GM23338 (cell line): ENCODE measurements at regions not wholly inside any gene's neighbourhood (a gene's known extent, or its start where the extent isn't known, plus 50 kb on each side); places are given as distances from the start of the nearest gene placed in this dataset.

ENCODE experiments used
- EZH2 ChIP-seq: fragments of 200-600 bp; sonication (generic); IDR thresholded peaks from one replicate; pipeline ENCODE4 v1.8.0; 2017; ENCODE audit warnings: antibody characterized with exemption, mild to moderate bottlenecking, low read depth; ENCODE audit not compliant: unreplicated experiment
- EZH2phosphoT487 ChIP-seq: fragments of 200-600 bp; sonication (generic); IDR thresholded peaks from one replicate; pipeline ENCODE4 v1.8.1; 2018; ENCODE audit warnings: antibody characterized with exemption; ENCODE audit not compliant: unreplicated experiment
- JUNB ChIP-seq: IDR thresholded peaks from one replicate; pipeline ENCODE4 v1.6.1; 2016; ENCODE audit warnings: antibody characterized with exemption; ENCODE audit not compliant: unreplicated experiment
- POLR2AphosphoS5 ChIP-seq: IDR thresholded peaks from 2 replicates; pipeline ENCODE4 v1.6.1; 2016; ENCODE audit warnings: antibody characterized with exemption, low read depth
- STAT1 ChIP-seq: IDR thresholded peaks from one replicate; pipeline ENCODE4 v1.6.1; 2016; ENCODE audit warnings: antibody characterized with exemption; ENCODE audit not compliant: unreplicated experiment
- ZNF331 ChIP-seq: fragments of 250-450 bp; sonication (Bioruptor Pico); IDR thresholded peaks from 2 replicates; pipeline ENCODE4 v1.5.0; 2020; ENCODE audit warnings: low read depth, mild to moderate bottlenecking, moderate library complexity
- TF ChIP-seq, protein P1 (sequence below), 2 experiments: fragments of 200-600 bp in 1 of 2; sonication (generic) in 1 of 2; conservative IDR thresholded peaks; 2 replicates each; pipeline versions ENCODE4 v1.5.1 to v1.6.1; 2016 to 2017; ENCODE audit warnings: antibody characterized with exemption in 2 of 2, low read depth in 2 of 2, mild to moderate bottlenecking in 2 of 2, moderate library complexity in 1 of 2
- TF ChIP-seq, protein P2 (sequence below): IDR thresholded peaks from one replicate; pipeline ENCODE4 v1.6.1; 2018; ENCODE audit warnings: antibody characterized with exemption; ENCODE audit not compliant: unreplicated experiment

DNA sequence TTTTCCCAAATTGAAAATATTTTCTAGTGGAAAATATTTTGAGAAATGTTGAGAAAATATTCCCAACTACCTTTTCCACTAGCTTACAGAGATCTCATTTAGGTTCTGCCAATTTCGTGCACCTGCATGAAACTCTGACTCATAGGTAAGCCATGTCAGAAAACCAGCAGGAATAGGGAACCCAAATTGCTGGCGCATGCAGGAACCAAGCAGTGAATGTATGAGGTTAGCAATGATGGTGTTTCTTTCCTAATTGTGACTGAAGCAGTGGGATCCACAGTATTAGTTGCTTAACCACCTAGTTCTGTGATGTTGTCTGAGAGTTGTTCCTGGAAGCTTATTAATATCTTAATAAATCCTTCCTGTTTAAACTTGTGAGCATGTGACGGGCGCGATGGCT lies 381.0 kb upstream of the TRAM1L1 start:
- TF ChIP-seq, protein P1, sequence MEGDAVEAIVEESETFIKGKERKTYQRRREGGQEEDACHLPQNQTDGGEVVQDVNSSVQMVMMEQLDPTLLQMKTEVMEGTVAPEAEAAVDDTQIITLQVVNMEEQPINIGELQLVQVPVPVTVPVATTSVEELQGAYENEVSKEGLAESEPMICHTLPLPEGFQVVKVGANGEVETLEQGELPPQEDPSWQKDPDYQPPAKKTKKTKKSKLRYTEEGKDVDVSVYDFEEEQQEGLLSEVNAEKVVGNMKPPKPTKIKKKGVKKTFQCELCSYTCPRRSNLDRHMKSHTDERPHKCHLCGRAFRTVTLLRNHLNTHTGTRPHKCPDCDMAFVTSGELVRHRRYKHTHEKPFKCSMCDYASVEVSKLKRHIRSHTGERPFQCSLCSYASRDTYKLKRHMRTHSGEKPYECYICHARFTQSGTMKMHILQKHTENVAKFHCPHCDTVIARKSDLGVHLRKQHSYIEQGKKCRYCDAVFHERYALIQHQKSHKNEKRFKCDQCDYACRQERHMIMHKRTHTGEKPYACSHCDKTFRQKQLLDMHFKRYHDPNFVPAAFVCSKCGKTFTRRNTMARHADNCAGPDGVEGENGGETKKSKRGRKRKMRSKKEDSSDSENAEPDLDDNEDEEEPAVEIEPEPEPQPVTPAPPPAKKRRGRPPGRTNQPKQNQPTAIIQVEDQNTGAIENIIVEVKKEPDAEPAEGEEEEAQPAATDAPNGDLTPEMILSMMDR (conservative IDR thresholded peaks at IDR 0.05; ENCODE audit: low read depth in 2 of 2) = no peak
- TF ChIP-seq EZH2phosphoT487 (no peak), STAT1 (no peak), ZNF331 (no peak), EZH2 (no peak), POLR2AphosphoS5 (no peak), JUNB (no peak)
- TF ChIP-seq, protein P2, sequence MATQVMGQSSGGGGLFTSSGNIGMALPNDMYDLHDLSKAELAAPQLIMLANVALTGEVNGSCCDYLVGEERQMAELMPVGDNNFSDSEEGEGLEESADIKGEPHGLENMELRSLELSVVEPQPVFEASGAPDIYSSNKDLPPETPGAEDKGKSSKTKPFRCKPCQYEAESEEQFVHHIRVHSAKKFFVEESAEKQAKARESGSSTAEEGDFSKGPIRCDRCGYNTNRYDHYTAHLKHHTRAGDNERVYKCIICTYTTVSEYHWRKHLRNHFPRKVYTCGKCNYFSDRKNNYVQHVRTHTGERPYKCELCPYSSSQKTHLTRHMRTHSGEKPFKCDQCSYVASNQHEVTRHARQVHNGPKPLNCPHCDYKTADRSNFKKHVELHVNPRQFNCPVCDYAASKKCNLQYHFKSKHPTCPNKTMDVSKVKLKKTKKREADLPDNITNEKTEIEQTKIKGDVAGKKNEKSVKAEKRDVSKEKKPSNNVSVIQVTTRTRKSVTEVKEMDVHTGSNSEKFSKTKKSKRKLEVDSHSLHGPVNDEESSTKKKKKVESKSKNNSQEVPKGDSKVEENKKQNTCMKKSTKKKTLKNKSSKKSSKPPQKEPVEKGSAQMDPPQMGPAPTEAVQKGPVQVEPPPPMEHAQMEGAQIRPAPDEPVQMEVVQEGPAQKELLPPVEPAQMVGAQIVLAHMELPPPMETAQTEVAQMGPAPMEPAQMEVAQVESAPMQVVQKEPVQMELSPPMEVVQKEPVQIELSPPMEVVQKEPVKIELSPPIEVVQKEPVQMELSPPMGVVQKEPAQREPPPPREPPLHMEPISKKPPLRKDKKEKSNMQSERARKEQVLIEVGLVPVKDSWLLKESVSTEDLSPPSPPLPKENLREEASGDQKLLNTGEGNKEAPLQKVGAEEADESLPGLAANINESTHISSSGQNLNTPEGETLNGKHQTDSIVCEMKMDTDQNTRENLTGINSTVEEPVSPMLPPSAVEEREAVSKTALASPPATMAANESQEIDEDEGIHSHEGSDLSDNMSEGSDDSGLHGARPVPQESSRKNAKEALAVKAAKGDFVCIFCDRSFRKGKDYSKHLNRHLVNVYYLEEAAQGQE = no peak
